Activated CD8-positive, alpha-beta T cell treated with anti-CD3 and anti-CD28 coated beads for 36 hours (primary cell): ENCODE measurements at regions not wholly inside any gene's neighbourhood (a gene's known extent, or its start where the extent isn't known, plus 50 kb on each side); places are given as distances from the start of the nearest gene placed in this dataset.

Source experiments
- ATAC-seq: fragments of 200-7000 bp; cut with Tn5 transposase; one replicate; pipeline ENCODE4 v1.10.0; 2021; ENCODE audit warnings: mild to moderate bottlenecking, moderate library complexity
- CTCF ChIA-PET: fragments of 350-600 bp; sonication (Branson Sonifier 250); formaldehyde crosslinking; loops from one replicate; lab custom pipeline; 2021; ENCODE audit warnings: antibody characterized with exemption; lab: Charles Lee
- POLR2A ChIA-PET: fragments of 350-600 bp; sonication (Branson Sonifier 250); formaldehyde crosslinking; loops from one replicate; lab custom pipeline; 2021; ENCODE audit warnings: antibody characterized with exemption; lab: Charles Lee
- DNase-seq: peaks from one replicate; pipeline ENCODE4 v3.0.0-alpha.2; 2020
- H3K27ac Mint-ChIP-seq: one replicate; pipeline ENCODE4 v1.8.0; 2021; ENCODE audit warnings: mild to moderate bottlenecking, mixed read lengths
- H3K27me3 Mint-ChIP-seq: one replicate; pipeline ENCODE4 v1.8.0; 2021; ENCODE audit warnings: mixed read lengths
- H3K36me3 Mint-ChIP-seq: one replicate; pipeline ENCODE4 v1.8.0; 2021; ENCODE audit warnings: low read depth, mixed read lengths
- H3K4me1 Mint-ChIP-seq: one replicate; pipeline ENCODE4 v1.8.0; 2021; ENCODE audit warnings: low read depth, mixed read lengths
- H3K4me3 Mint-ChIP-seq: one replicate; pipeline ENCODE4 v1.8.0; 2021; ENCODE audit warnings: mild to moderate bottlenecking, moderate library complexity, mixed read lengths
- H3K9me3 Mint-ChIP-seq: one replicate; pipeline ENCODE4 v1.8.0; 2021; ENCODE audit warnings: mixed read lengths
- CTCF ChIP-seq: fragments of 200-600 bp; IDR thresholded peaks from one replicate; pipeline ENCODE4 v1.8.0; 2022; ENCODE audit warnings: antibody characterized with exemption, mild to moderate bottlenecking
- intact Hi-C: fragments of 100-400 bp; cut with micrococcal nuclease; formaldehyde crosslinking; loops from one replicate; pipeline ENCODE4 v1.10.0; 2022

GRCh38 chr15:97502038-97502437 lies 458.5 kb upstream of the ARRDC4 start:
- ATAC-seq (no peak), DNase-seq (no peak)
- Mint-ChIP-seq H3K9me3 (peaks cover 5% of the 10 kb centered on the region), H3K36me3 (no peaks in the 10 kb centered on the region), H3K27me3 (no peaks in the 10 kb centered on the region), H3K4me1 (no peaks in the 10 kb centered on the region), H3K4me3 (no peak overlapping the region), H3K27ac (no peak overlapping the region)
- intact Hi-C loops, result no loop called here
- POLR2A ChIA-PET, result no interaction called here
- CTCF ChIA-PET, result no interaction called here
- no peak for TF ChIP-seq CTCF

- H3K4me1 Mint-ChIP-seq, result no peaks in the 10 kb centered on the region
- POLR2A ChIA-PET, result no interaction called here
- CTCF ChIA-PET, result no interaction called here
- no peaks in the 10 kb centered on the region for H3K27me3 Mint-ChIP-seq
- TF ChIP-seq CTCF, result no peak
- no peak overlapping the region for H3K27ac Mint-ChIP-seq
- intact Hi-C loops, result no loop called here
- ATAC-seq (no peak), DNase-seq (no peak)
- no peaks in the 10 kb centered on the region for H3K36me3 Mint-ChIP-seq
- H3K4me3 Mint-ChIP-seq, result no peak overlapping the region
- H3K9me3 Mint-ChIP-seq, result peaks cover 4% of the 10 kb centered on the region
Observed at GRCh38 chr15:97504031-97504792, 456.3 kb upstream of the ARRDC4 start.

- ChIA-PET CTCF (no interaction called here), POLR2A (no interaction called here)
- Mint-ChIP-seq H3K4me3 (no peak overlapping the region), H3K4me1 (no peaks in the 10 kb centered on the region), H3K9me3 (peaks cover 2% of the 10 kb centered on the region), H3K27me3 (no peaks in the 10 kb centered on the region), H3K27ac (no peak overlapping the region), H3K36me3 (no peaks in the 10 kb centered on the region)
- ATAC-seq, result no peak
- TF ChIP-seq CTCF, result no peak
- intact Hi-C loops, result no loop called here
- DNase-seq, result no peak
Observed at GRCh38 chr15:97517737-97518136, 442.8 kb upstream of the ARRDC4 start.

GRCh38 chr15:97520689-97521088 lies 439.8 kb upstream of the ARRDC4 start:
- no peaks in the 10 kb centered on the region for H3K36me3 Mint-ChIP-seq
- no peak for ATAC-seq
- TF ChIP-seq CTCF, result no peak
- no peak overlapping the region for H3K4me3 Mint-ChIP-seq
- intact Hi-C loops, result no loop called here
- no peaks in the 10 kb centered on the region for H3K27me3 Mint-ChIP-seq
- H3K9me3 Mint-ChIP-seq, result no peaks in the 10 kb centered on the region
- no peak overlapping the region for H3K27ac Mint-ChIP-seq
- no peak for DNase-seq
- ChIA-PET POLR2A (no interaction called here), CTCF (no interaction called here)
- H3K4me1 Mint-ChIP-seq, result no peaks in the 10 kb centered on the region

GRCh38 chr15:97521381-97522285 lies 438.9 kb upstream of the ARRDC4 start:
- POLR2A ChIA-PET, result no interaction called here
- Mint-ChIP-seq H3K36me3 (no peaks in the 10 kb centered on the region), H3K9me3 (no peaks in the 10 kb centered on the region), H3K4me1 (no peaks in the 10 kb centered on the region), H3K4me3 (no peak overlapping the region), H3K27ac (no peak overlapping the region), H3K27me3 (no peaks in the 10 kb centered on the region)
- ATAC-seq, result no peak
- DNase-seq, result no peak
- CTCF ChIA-PET, result no interaction called here
- intact Hi-C loops, result no loop called here
- TF ChIP-seq CTCF, result no peak
